Sigmoid colon (tissue), 6 donors: ENCODE measurements at regions not wholly inside any gene's neighbourhood (a gene's known extent, or its start where the extent isn't known, plus 50 kb on each side); places are given as distances from the start of the nearest gene placed in this dataset.
"Not testable (repeated sequence)": the region's sequence is repeated elsewhere in the genome, so short reads cannot be mapped to it uniquely, and the experiment has no call there.

Experiments used
- DNase-seq: peaks from one replicate; pipeline ENCODE4 v3.0.0-alpha.2; 2019
- H3K27ac ChIP-seq, 4 donors: fragments of 200-600 bp; sonication (generic); one replicate each; pipeline ENCODE4 v1.5.1; 2016 to 2019; ENCODE audit warnings: mild to moderate bottlenecking in 1 of 4
- H3K27me3 ChIP-seq, 3 donors: fragments of 200-600 bp; sonication (generic); one replicate each; pipeline ENCODE4 v1.5.1; 2019; ENCODE audit warnings: mild to moderate bottlenecking in 1 of 3
- H3K36me3 ChIP-seq, 4 donors: fragments of 200-600 bp; sonication (generic); one replicate each; pipeline ENCODE4 v1.5.1; 2016 to 2019
- H3K4me1 ChIP-seq, 4 donors: fragments of 200-600 bp; sonication (generic); one replicate each; pipeline ENCODE4 v1.5.1; 2017 to 2019
- H3K4me3 ChIP-seq, 4 donors: fragments of 200-600 bp; sonication (generic); one replicate each; pipeline ENCODE4 v1.5.1; 2017 to 2019; ENCODE audit warnings: mild to moderate bottlenecking in 2 of 4, moderate library complexity in 1 of 4
- H3K9me3 ChIP-seq, 4 donors: fragments of 200-600 bp in 3 of 4; sonication (generic) in 3 of 4; one replicate each; pipeline versions ENCODE4 v1.5.1 to v1.6.1; 2013 to 2019
- CTCF ChIP-seq, 4 experiments: fragments of 450-650 bp in 3 of 4; fragments of 200-600 bp in 1 of 4; IDR thresholded peaks; one replicate each; pipeline ENCODE4 v1.5.1; 2016 to 2019; ENCODE audit warnings: antibody characterized with exemption in 4 of 4, mild to moderate bottlenecking in 3 of 4, moderate library complexity in 2 of 4
- EP300 ChIP-seq, 4 donors: sonication (generic); formaldehyde crosslinking; IDR thresholded peaks; one replicate each; pipeline ENCODE4 v1.6.1; 2017; ENCODE audit warnings: antibody characterized with exemption in 4 of 4
- POLR2A ChIP-seq, 2 donors: fragments of 450-650 bp; IDR thresholded peaks; one replicate each; pipeline ENCODE4 v1.6.1; 2016; ENCODE audit warnings: antibody characterized with exemption in 2 of 2, mild to moderate bottlenecking in 2 of 2, moderate library complexity in 2 of 2
- POLR2AphosphoS5 ChIP-seq, 4 donors: sonication (generic); formaldehyde crosslinking; IDR thresholded peaks; one replicate each; pipeline ENCODE4 v1.6.1; 2017; ENCODE audit warnings: antibody characterized with exemption in 4 of 4
- WGBS, 2 donors: extraction: QIAGEN DNeasy Blood & Tissue Kit; methylation state at CpG; one replicate each; pipeline ENCODE4 v1.1.7; 2013; 5-methylcytosine and 5-hydroxymethylcytosine counted together
- intact Hi-C: fragments of 100-400 bp; cut with DNase I; formaldehyde crosslinking; loops from one replicate; pipeline ENCODE4 v1.15.1; 2023
- donor health status: healthy with polysubstance abuse.
- donor health status: healthy.

GRCh38 chr3:176842914-176843313, 354.4 kb downstream of the TBL1XR1 start:
- no peaks in the 10 kb centered on the region for H3K36me3 ChIP-seq
- H3K9me3 ChIP-seq, result no peaks in the 10 kb centered on the region
- 86 to 90% methylated on average over 2 of the region's 2 CpGs for WGBS, 2 donors
- no peaks in the 10 kb centered on the region for H3K4me1 ChIP-seq
- DNase-seq, result no peak
- H3K27ac ChIP-seq, result no peak overlapping the region
- H3K27me3 ChIP-seq, result no peaks in the 10 kb centered on the region
- intact Hi-C loops, result no loop called here
- TF ChIP-seq CTCF (IDR thresholded peaks at IDR 0.05) (no peak), POLR2AphosphoS5 (IDR thresholded peaks at IDR 0.05) (no peak)
- H3K4me3 ChIP-seq, result no peak overlapping the region

DNA sequence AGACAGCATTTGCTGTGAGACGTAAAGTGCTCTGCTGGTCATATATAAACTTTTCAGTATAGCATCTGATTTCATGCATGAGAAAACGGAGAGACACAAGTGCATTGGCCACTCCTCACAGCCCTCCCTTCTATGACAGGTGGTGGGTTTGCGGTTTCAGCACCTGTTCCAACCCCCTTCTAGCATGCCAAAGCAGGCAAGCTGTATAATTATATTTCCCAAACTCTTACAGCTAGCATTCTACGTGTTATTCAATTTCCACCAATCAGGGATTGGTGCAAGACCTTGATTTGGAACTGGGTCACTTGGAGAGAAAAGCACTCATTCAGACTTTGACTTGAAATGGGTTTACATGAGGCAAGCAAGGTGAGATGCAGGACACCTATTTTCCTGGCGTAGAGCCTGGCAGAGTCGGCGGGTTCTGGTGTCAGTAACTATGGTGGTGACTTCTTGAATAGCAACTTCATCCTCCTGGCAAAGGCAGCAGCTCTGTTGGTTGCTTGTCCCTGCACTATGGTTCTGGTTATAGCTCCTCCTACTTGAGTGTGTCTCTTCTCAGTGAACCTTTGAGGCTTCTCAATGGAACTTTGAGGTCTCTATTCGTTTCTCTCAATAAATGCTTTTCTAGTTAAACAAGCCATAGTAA, 356.5 kb downstream of the TBL1XR1 start:
- TF ChIP-seq POLR2AphosphoS5 (IDR thresholded peaks at IDR 0.05) (no peak), EP300 (IDR thresholded peaks at IDR 0.05) (no peak), CTCF (IDR thresholded peaks at IDR 0.05) (no peak), POLR2A (IDR thresholded peaks at IDR 0.05) (no peak)
- Histone ChIP-seq H3K27me3 (no peaks in the 10 kb centered on the region), H3K9me3 (no peaks in the 10 kb centered on the region), H3K4me1 (no peaks in the 10 kb centered on the region), H3K36me3 (no peaks in the 10 kb centered on the region), H3K4me3 (no peak overlapping the region), H3K27ac (no peak overlapping the region)
- intact Hi-C loops, result no loop called here
- no peak for DNase-seq
- 86 to 88% methylated on average over 8 of the region's 8 CpGs for WGBS, 2 donors

- Histone ChIP-seq H3K4me3 (no peak overlapping the region), H3K36me3 (no peaks in the 10 kb centered on the region), H3K27me3 (no peaks in the 10 kb centered on the region), H3K9me3 (no peaks in the 10 kb centered on the region), H3K27ac (no peak overlapping the region), H3K4me1 (no peaks in the 10 kb centered on the region)
- 72 to 83% methylated on average over 2 of the region's 2 CpGs for WGBS, 2 donors
- TF ChIP-seq EP300 (IDR thresholded peaks at IDR 0.05) (no peak), POLR2AphosphoS5 (IDR thresholded peaks at IDR 0.05) (no peak), POLR2A (IDR thresholded peaks at IDR 0.05) (no peak), CTCF (IDR thresholded peaks at IDR 0.05) (no peak)
- no peak for DNase-seq
- intact Hi-C loops, result no loop called here
Measured at GRCh38 chr3:176839901-176840300, 357.4 kb downstream of the TBL1XR1 start.

GRCh38 chr3:176839466-176839865, 357.8 kb downstream of the TBL1XR1 start:
- intact Hi-C loops, result no loop called here
- no peak for TF ChIP-seq POLR2AphosphoS5 (IDR thresholded peaks at IDR 0.05)
- no peak for TF ChIP-seq CTCF (IDR thresholded peaks at IDR 0.05)
- TF ChIP-seq EP300 (IDR thresholded peaks at IDR 0.05), result no peak
- TF ChIP-seq POLR2A (IDR thresholded peaks at IDR 0.05), result no peak
- H3K36me3 ChIP-seq, result no peaks in the 10 kb centered on the region
- no peaks in the 10 kb centered on the region for H3K9me3 ChIP-seq
- DNase-seq, result no peak
- no peaks in the 10 kb centered on the region for H3K4me1 ChIP-seq
- H3K27ac ChIP-seq, result no peak overlapping the region
- WGBS, 2 donors, result 82 to 85% methylated on average over 3 of the region's 3 CpGs
- H3K27me3 ChIP-seq, result no peaks in the 10 kb centered on the region
- no peak overlapping the region for H3K4me3 ChIP-seq

GRCh38 chr3:176827244-176827643, 370.0 kb downstream of the TBL1XR1 start:
- H3K36me3 ChIP-seq, DNase-seq, H3K27ac ChIP-seq, H3K27me3 ChIP-seq, H3K4me1 ChIP-seq, H3K9me3 ChIP-seq, H3K4me3 ChIP-seq, intact Hi-C loops: not testable (repeated sequence)
- WGBS, 2 donors, result 90 to 92% methylated on average over 15 of the region's 15 CpGs
